Epithelial cell of esophagus (primary cell): ENCODE measurements at regions not wholly inside any gene's neighbourhood (a gene's known extent, or its start where the extent isn't known, plus 50 kb on each side); places are given as distances from the start of the nearest gene placed in this dataset.

Source experiments
- DNase-seq: peaks from one replicate; pipeline ENCODE4 v3.0.0; 2010; ENCODE audit warnings: low read depth
- H3K4me3 ChIP-seq: 2 replicates; pipeline ENCODE4 v1.5.1; 2011; ENCODE audit warnings: mild to moderate bottlenecking, low read length, control low read depth
- CTCF ChIP-seq: IDR thresholded peaks from 2 replicates; pipeline ENCODE4 v1.5.1; 2011; ENCODE audit warnings: low read depth, mild to moderate bottlenecking, low read length, control low read depth, inconsistent platforms; ENCODE audit not compliant: insufficient read depth; ENCODE audit errors: missing control alignments

DNA sequence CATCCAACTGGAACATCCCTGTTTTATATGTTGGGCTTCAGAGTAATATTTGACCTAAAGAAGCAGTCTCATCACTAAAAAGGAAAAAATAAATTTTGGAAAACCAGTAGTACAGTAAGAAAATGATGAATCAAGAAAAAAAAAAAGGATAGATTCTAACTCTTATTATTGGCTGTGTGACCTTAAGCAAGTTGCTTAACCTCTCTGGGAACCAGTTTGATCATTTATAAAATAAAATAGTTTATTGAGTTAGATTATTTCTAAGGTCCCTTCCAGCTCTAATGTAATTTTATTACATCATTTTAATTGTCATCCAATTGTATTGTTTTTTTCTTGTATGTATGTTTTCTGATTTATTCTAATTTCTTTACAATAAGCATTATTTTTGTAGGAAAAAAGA, 127.0 kb downstream of the PRELID2 start:
- H3K4me3 ChIP-seq, result no peak overlapping the region
- no peak for TF ChIP-seq CTCF
- no peak for DNase-seq

- DNase-seq, result no peak
- TF ChIP-seq CTCF, result no peak
- no peak overlapping the region for H3K4me3 ChIP-seq
Measured at GRCh38 chr5:145704724-145705123, 130.4 kb downstream of the PRELID2 start.

GRCh38 chr5:145703856-145704255, 131.3 kb downstream of the PRELID2 start:
- no peak overlapping the region for H3K4me3 ChIP-seq
- no peak for DNase-seq
- no peak for TF ChIP-seq CTCF

DNA sequence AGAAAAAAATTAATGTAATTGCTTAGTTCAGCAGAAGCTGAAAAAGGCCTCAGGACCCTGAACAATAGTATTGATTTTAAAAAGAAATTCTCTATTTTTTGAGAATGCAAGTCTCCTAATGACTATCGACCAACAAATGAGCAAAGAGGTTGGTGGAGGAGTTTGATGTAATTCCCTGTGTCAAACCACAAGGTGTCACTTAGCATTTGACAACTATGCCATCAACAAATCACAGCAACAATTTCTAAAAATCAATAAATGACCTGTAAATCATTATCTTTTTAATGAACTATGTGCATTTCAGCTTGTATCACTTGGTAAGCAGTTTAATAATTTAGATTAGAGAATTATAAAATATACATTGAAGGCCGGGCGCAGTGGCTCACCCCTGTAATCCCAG, 133.7 kb downstream of the PRELID2 start:
- DNase-seq, result peak; percentile 11
- TF ChIP-seq CTCF, result peak; percentile 28
- H3K4me3 ChIP-seq, result no peak overlapping the region

GRCh38 chr5:145699846-145700245, 135.3 kb downstream of the PRELID2 start:
- no peak for DNase-seq
- TF ChIP-seq CTCF, result no peak
- H3K4me3 ChIP-seq, result no peak overlapping the region

DNA sequence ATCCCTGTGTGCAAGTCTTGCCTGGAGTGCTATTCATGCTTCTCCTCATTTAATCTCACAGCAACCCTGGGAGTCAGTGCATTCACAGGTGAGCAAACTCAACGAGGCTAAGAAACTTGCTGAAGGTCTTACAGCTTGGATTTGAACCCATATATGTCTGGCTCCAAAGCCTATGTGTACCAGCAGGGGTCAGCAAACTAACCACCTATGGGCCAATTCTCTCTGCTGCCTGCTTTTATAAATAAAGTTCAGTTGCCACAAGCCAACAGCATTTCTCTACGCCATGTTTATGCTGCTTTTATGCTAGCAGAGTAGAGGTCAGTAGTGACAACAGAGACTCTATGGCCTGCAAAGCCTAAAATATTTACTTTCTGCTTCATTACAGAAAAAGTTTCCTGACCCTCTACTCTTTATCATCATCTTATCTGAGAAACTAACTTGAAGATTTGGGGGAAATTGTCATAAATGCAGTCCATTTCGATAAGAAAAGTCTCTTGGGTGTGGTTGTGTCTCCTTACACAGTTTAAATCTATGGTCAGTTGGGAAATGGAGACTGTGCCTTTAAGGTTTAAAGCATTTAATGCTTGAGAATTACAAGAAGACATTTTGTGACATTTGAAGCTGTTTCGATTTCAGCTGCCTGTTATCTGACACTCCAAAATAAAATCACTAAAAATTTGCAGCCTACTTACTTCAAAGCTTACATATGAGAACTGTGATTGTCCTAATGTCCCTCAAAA, 137.7 kb downstream of the PRELID2 start:
- H3K4me3 ChIP-seq, result no peak overlapping the region
- DNase-seq, result peak; percentile 65
- TF ChIP-seq CTCF, result peak; percentile 73

- no peak for TF ChIP-seq CTCF
- no peak overlapping the region for H3K4me3 ChIP-seq
- DNase-seq, result no peak
Measured at GRCh38 chr5:145689235-145689634, 145.9 kb downstream of the PRELID2 start.
